LoVo (cell line): ENCODE measurements at regions not wholly inside any gene's neighbourhood (a gene's known extent, or its start where the extent isn't known, plus 50 kb on each side); places are given as distances from the start of the nearest gene placed in this dataset.

Experiments used
- DNase-seq: peaks from one replicate; pipeline ENCODE4 v3.0.0-alpha.2; 2016; ENCODE audit warnings: low spot score

DNA sequence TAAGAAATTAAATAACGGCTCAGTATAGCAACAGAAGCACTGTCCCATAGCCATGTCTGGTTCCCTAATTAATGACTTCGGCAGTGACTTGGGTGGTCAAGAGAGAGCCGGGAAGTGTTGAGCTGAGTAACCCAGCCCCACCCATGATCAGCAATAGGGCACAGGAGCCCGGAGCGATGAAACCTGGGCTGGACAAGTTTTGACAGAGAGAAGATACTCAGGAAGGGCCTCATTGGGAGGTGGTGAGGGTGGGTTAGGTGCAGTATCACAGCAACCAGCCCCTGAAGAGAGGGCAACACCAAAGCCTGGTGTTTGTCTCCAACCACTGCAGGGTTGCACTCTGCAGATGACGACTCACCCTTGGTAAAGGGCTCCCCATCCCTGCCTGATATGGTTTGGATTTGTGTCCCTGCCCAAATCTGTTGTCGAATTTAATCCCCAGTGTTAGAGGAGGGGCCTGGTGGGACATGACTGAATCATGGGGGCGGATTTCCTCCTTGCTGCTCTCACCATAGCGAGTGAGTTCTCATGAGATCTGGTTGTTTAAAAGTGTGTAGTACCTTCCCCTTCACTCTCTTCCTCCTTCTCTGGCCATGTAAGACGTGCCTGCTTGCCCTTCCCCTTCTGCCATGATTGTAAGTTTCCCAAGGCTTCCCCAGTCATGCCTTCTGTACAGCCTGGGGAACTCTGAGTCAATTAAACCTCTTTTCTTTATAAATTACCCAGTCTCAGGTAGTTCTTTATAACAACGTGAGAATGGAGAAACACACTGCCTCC, 124.9 kb upstream of the MED13L start:
- DNase-seq: no peak

DNA sequence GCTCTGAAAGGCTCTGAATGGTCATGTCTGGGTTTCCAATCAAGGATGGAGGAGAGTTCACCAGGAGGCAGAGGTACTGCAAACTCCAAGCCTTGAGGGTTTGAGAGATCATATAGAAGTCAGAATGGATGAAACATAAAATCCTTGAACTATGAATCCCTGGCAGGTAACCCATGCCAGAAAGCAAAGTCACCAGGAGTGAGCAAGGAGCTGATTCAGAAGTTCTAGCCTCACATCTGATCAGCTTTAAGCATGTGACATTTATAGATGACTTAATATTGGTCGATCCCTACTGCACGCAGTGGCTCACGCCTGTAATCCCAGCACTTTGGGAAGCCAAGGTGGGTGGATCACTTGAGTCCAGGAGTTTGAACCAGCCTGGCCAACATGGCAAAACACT, 126.1 kb upstream of the MED13L start:
- no peak for DNase-seq

DNA sequence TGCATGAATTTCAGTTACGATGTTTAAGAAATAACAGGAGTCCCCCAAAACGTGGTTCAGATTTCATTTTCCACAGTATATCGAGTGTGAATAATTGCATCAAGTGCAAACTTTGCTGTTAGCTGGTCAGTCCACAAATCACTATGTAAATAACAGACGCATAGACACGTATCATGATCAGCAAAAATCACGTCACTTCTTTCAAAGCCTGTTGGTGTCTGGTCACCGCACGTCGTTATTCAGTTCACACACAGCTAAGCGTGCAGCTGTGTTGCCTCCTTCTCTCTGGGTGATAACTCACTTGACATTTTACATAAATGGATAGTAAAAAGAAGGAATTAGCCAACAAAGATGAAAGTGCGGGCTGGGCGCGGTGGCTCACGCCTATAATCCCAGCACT, 126.8 kb upstream of the MED13L start:
- DNase-seq: no peak

DNA sequence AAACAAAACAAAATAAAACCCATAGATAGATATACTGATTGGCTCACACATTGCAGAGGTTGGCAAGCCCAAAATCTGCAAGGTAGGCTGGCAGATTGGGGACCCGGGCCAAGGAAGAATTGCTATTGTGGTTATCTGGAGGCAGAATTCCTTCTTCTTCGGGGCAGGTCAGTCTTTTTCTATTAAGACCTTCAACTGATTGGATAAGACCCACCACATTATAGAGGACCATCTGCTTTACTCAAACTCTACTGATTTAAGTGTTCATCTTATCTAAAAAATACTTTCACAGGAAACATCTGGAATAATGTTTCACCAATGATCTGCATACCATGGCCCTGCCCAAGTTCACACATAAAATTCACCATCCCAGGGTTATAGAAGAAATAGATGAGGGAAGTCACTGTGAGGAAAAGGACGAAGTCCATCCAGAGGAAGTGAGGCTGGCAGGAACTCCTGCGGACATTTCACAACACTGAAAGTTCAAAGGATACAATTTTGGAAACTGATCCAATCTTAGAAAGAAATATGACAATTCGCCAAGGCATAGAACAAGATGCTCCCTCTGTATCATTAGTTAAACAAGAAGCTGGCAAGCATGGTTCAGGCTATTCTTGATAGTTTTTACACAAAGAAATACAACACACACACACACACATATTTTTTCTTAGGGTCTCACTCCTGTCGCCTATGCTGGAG, 127.6 kb upstream of the MED13L start:
- peak; percentile 26 for DNase-seq

DNA sequence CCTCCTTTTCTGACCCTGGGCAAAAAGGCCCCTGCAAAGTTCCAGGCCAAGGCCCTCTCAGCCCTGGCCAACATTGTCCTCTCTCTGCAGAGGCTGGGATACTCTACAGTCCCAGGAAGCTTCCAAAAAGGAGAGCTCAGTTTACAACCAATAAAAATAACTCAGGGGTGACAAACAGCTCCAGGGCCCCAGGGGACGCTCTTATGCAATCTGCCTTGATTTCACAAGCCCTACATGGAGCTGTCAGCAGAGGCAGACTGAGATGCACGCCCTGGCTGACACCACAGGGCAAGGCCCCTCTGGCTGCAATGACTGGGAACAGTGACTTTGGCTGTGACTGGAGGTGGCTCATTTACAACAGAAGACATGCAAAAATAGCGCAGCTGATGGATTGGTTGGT, 129.0 kb upstream of the MED13L start:
- DNase-seq: peak; percentile 93

DNA sequence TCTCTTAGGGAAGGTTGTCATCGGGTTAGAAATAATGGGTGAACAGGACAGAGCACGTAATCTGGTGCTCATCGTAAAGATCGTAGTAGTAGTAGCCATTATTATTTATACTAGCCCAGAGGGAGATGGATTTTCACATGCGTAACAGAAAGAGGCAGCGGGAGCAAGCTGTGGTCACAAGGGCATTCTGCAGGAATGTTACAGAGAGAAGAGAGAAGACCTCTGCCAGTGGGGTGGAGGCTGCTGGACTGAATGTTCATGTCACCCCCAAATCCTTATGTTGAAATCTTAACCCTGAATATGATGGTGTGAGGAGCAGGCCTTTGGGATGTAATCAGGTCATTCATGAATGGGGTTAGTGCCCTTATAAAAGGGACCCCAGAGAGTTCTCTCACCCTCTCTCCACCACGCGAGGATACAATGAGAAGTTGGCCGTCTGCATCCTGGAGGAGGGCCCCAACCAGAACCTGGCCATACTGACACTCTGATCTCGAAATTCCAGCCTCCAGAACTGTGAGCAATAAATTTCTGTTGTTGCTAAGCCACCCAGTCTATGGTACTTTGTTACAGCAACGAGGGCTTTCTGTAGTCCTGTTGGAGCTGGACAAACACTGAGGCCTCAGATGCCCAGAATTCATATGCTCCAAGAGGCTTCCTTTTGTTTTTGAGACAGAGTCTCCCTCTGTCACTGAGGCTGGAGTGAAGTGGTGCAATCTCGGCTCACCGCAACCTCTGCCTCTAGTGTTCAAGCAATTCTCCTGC, 131.2 kb upstream of the MED13L start:
- DNase-seq: no peak

DNA sequence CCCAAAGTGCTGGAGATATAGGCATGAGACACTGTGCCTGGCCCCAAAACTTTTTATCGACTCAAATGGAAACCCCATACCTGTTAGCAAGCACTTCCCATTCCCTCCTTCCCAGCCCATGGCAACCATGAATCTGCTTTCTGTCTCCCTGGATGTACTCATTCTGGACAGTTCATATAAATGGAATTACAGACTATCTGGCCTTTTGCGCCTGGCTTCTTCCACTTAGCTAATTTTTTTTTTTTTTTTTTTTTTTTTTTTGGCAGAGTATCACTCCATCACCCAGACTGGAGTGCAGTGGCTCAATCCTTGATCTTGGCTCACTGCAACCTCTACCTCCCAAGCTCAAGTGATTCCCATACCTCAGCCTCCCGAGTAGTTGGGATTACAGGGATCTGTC, 134.5 kb upstream of the MED13L start:
- DNase-seq: no peak

DNA sequence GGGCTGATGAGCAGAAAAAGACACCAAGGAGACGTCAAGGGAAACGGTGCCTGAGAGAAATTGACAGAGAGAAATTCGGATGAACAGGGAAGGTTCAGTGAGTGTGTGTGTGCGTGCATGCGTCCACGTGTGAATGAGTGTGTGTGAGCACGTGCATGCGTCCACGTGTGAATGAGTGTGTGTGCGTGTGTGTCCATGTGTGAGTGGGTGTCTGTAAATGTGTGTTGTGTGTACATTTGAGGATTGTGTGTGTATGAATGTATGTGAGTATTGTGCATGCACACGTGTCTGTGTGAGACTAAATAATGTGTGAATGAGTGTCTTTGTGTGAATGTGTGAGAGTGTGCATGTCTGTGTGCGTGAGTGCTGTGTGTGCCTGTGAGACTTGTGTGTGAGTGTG, 137.4 kb upstream of the MED13L start:
- no peak for DNase-seq

DNA sequence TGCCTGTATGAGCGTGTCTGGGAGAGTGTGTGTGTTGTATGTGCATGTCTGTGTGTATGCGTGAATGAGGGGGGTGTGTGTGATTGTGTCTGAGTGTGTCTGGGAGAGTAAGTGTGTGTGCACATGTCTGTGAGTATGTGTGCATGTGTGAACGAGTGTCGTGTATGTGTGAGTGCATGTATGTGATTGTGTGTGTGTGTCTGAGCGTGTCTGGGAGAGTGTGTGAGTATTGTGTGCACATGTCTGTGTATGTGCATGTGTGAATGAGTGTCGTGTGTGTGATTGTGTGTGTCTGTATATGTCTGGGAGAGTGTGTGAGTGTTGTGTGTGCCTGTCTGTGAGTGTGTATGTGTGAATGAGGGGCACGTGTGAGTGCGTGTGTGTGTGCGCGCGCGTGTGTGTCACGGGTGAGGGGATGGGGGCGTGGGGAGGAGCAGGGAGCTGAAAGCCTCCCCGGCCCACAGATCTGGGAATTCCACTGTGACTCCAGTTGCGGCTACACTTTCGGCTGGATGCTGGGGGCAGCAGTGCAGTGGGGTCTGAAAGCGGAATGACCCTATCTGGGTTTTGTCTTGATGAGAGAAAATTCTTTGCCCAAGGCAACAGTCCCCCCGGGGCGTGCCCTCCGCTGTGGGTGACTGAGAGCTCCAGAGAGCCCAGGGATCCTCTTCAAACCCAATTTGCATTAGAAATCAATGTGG, 138.1 kb upstream of the MED13L start:
- DNase-seq: no peak

DNA sequence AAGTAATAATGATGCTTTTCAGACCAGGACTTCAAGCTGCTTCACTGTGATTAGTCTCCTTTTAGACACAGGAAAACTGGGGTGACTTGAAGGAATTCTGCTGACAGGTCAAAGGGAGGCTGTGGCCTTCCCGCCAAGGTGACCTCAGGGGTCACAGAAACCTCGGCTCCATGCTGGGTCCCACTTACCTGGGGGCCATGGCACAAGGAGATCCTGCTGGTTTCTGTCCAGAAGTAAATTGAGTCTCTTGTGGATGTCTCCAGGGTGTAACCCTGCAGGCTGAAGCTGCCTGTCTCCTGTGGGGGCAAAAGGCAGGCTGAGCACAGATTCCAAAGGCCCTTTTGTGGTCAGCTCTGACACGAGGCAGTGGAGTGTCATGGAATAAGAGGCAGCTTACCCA, 138.7 kb upstream of the MED13L start:
- DNase-seq: no peak

DNA sequence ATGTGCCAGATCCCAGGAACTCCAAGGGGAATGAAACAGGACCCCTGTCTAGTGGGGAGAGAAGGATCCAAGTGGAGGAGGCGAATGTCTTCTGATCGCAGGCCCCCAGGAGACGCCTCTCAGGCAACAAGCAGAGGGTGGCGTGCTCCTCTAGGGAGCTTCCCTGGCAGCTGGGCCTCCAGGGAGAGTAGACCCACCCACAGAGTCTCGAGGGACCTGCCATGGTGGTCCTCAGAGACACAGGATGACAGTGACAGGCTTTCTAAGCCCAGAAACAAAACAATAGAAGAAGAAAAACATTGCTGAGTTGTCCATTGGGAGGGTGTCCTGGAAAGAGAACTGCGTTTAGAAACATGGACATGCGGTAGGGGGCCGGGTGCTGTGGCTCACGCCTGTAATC, 140.6 kb upstream of the MAP1LC3B2 start:
- no peak for DNase-seq

DNA sequence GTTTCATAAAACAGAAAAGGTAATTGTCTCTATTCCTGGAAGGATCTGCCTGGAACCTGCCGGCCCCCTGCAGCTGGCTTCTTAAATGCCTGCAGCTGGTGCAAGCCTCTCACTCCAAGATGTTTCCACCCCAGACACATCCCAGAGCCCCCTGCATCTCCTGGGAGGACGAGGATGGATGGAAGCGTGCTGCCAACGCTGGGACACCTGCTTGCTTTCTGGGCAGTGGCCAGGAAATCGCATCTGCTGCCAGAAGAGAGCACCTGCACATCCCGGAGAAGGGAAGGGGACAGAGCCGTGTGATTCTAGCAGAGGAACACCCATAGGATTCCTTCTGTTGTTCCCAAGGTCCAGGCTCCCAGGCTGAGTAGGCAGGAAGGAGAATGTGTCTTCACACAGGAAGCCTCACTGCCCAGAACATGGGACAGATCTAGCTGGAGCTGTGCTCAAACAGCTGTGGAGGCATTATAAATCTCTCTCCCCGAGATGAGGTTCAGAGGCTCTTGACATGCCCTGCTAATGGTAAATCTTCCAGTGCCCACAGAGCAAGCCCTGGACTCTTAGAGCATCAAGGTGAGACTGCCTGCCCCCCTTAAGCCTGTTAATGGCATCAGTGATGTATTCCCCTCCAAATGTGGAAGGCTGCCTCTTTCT, 138.8 kb upstream of the MAP1LC3B2 start:
- no peak for DNase-seq

DNA sequence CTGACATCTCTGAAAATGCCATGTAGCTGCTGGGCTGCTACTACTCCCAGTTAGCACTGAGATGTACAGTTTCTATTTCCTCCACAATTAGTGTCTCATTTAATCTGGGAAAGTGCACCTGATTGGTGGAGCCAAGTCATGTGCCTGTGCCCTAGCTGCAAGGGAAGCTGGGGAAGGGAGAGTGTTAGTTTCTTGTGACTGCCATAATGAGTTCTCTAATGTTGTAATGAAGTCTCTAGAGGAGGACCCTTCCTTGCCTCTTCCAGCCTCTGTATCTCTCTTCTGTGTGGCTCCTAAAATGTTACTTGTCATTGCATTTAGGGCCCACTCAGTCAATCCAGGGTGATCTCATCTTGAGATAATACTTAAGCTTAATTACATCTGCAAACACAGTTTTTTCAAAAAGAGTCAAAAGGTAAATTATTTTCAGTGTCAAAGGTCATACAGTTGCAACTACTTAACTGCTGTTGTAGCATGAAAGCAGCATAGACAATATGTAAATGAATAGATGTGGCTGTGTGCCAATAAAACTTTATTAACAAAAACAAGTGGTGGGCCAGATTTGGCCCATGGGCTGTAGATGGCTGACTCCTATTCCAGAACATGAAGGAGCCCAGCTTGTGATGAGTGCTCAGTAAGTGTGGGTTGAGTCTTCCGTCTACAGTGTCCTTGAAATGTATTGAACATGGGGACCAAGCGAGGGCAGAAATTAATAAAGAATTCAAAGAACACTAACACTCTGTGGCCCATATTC, 137.2 kb upstream of the MAP1LC3B2 start:
- DNase-seq: no peak

DNA sequence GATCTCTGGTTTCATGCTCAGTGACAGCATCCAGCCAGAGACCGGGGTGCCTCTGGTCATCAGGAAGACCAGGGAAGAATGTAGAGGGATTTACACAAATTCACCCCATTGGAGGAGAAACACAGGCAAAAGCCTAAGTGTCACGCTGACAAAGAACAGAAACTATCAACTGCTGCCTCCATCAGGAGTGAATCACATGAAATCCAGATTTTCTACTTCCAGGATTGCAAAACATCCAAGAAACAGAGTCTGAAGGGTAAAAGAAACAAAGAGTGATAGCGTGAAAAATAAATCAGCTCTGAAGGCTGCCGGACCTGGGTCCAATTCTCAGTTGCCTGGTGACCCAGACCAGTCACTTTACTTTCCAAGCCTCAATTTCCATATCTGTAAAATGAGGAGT, 136.1 kb upstream of the MAP1LC3B2 start:
- no peak for DNase-seq

DNA sequence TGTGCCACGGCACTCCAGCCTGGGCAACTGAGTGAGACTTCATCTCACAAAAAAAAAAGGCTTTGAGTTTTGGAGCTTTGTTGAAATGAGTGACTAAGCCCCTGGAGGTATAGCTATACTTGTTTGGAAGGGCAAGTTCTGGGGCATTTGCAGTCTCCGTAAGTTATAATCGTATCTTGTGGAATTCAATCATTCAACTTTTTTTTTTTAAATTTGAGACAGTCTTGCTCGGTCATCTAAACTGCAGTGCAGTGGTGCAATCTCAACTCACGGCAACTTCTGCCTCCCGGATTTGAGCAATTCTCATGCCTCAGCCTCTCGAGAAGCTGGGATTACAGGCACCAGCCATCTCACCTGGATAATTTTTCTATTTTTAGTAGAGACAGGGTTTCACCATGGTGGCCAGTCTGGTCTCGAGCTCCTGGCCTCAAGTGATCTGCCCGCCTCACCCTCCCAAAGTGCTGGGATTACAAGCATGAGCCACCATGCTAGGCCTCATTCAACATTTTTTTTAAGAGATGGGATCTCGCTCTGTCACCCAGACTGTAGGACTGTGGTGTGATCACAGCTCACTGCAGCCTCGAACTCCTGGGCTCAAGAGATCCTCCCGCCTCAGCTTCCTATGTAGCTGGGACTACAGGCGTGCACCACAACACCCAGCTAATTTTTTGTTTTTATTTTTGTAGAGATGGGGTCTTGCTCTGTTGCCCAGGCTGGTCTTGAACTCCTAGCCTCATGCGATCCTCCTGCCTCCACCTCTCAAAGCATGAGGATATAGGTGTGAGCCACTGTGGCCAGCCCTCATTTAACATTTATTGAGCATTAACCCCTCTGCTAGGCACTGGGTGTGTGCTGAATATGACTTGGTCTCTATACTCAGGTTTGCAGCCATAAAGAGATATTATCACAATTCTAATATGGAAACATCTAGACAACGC, 133.7 kb upstream of the MAP1LC3B2 start:
- no peak for DNase-seq

DNA sequence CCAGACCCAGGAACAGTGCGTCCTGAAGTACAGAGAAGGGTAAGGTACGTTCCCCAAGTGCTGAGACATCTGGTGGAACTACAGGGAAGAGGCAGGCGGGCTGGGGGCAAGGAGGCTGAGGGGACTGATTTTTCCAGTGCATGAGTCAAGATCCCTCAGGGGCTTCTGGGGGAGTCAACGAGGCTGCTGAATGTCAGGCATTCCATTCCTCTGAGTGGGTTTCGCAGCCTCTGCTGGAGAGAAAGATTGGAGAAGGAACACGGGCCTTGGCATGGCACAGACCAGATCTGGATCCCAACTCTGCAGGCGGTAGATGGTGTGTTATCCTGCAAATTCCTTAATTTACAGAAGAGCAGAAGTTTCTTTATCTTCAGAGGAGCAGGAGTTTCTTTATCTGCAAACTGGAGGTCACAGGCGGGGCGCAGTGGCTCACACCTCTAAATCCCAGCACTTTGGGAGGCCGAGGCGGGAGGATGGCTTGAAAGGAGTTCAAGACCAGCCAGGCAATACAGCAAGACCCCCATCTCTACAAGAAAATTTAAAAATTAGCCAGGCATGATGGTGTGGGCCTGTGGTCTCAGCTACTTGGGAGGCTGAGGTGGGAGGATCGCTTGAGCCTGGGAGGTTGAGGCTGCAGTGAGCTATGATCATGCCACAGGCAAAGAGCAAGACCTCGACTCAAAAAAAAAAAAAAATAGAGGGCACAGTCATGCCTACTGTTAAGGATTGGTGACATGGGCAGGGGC, 132.6 kb upstream of the MAP1LC3B2 start:
- peak; percentile 47 for DNase-seq

DNA sequence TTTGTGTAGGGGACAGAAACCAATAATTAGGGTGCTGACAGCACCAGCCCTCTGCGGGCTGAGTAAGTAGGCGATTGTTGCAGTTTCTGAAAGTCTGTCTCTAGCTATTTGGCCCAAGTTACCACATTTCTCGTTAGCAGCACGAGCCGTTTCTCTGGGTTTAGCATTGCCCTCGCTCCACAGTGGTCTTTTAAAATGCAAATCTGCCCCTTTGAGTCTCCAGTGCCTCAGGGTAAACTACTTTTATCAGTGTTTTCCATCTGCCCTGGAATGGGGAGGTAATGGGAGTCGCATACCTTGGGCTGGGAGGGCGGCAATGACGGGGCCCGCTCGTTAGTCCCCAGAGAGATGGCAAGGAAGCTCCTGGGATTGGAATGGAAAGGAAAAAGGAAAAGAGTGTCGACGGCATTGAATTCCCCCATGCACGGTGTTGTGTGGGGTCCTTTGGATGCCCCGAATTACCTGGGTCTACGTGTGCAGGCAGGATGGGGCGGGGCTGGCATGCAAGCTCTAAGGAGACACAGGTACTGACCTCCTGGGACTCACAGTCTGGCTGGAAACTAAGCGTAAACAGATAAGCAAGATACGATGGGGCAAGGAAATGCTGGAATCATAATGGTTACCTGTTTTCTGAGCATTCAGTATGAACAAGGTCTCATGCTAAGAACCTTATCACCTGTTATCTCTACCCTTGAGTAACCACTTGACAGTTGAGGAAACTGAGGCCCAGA, 131.8 kb upstream of the MAP1LC3B2 start:
- no peak for DNase-seq

DNA sequence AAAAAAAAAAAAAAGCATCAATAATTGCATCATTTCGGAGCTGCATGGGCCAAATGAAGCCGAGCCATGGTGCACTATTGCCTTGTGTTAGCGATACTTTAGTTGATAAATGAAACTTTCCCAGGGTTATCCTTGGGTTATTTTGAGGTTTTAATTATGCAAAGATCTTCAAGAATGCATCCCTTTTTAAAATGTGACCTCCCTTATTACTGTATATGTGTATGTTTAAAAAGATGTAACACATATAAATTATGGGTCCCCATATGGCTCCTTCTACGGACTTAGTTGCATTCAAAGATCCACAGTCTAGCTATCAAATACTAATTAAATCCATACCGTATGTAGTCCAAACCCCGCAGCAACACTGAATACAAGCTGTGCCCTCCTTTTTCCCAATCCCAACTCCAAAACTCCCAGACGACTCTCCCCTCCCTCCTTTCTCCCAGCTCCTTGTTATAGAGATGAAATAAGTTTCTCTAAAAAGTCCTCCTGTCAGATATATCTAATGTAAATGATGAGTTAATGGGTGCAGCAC, 129.3 kb upstream of the MAP1LC3B2 start:
- no peak for DNase-seq
